Liver (tissue), 8 donors: ENCODE measurements at regions not wholly inside any gene's neighbourhood (a gene's known extent, or its start where the extent isn't known, plus 50 kb on each side); places are given as distances from the start of the nearest gene placed in this dataset.

Experiments used
- DNase-seq: peaks from one replicate; pipeline ENCODE4 v3.0.0-alpha.2; 2017; ENCODE audit warnings: low spot score
- H3K27ac ChIP-seq, 2 donors: one replicate each; pipeline ENCODE4 v1.7.0; 2013; ENCODE audit warnings: inconsistent platforms in 2 of 2, low read length in 2 of 2, control low read depth in 1 of 2, low read depth in 1 of 2, mild to moderate bottlenecking in 1 of 2
- H3K27me3 ChIP-seq, 4 donors: one replicate each; pipeline versions ENCODE4 v1.6.1 to v1.7.0; 2013; ENCODE audit warnings: low read length in 3 of 4, inconsistent platforms in 1 of 4, mild to moderate bottlenecking in 1 of 4, moderate library complexity in 1 of 4; ENCODE audit not compliant: control insufficient read depth in 4 of 4, insufficient read depth in 4 of 4
- H3K36me3 ChIP-seq, 4 donors: one replicate each; pipeline versions ENCODE4 v1.6.1 to v1.7.0; 2013; ENCODE audit warnings: low read length in 3 of 4, mild to moderate bottlenecking in 3 of 4, low read depth in 1 of 4, moderate library complexity in 1 of 4; ENCODE audit not compliant: control insufficient read depth in 4 of 4, insufficient read depth in 3 of 4
- H3K4me1 ChIP-seq, 4 donors: one replicate each; pipeline versions ENCODE4 v1.6.1 to v1.7.0; 2013; ENCODE audit warnings: low read length in 3 of 4, mild to moderate bottlenecking in 3 of 4, moderate library complexity in 1 of 4; ENCODE audit not compliant: control insufficient read depth in 4 of 4, insufficient read depth in 4 of 4
- H3K4me3 ChIP-seq, 3 donors: one replicate each; pipeline versions ENCODE4 v1.6.1 to v1.7.0; 2013; ENCODE audit warnings: low read length in 3 of 3, control low read depth in 1 of 3, low read depth in 1 of 3, mild to moderate bottlenecking in 1 of 3
- H3K9ac ChIP-seq, 2 donors: one replicate each; pipeline ENCODE4 v1.7.0; 2013; ENCODE audit warnings: low read length in 2 of 2, mild to moderate bottlenecking in 2 of 2, moderate library complexity in 2 of 2, control low read depth in 1 of 2, low read depth in 1 of 2
- H3K9me3 ChIP-seq, 4 donors: one replicate each; pipeline versions ENCODE4 v1.6.1 to v1.7.0; 2013; ENCODE audit warnings: low read length in 3 of 4; ENCODE audit not compliant: control insufficient read depth in 4 of 4
- EGR1 ChIP-seq, 2 donors: IDR thresholded peaks; 2 replicates each; pipeline ENCODE4 v1.6.1; 2016 to 2018; ENCODE audit warnings: antibody characterized with exemption in 2 of 2, low read depth in 2 of 2
- FOXA1 ChIP-seq: IDR thresholded peaks from 2 replicates; pipeline ENCODE4 v1.6.1; 2016; ENCODE audit warnings: antibody characterized with exemption
- FOXA2 ChIP-seq: IDR thresholded peaks from 2 replicates; pipeline ENCODE4 v1.6.1; 2016; ENCODE audit warnings: antibody characterized with exemption
- GABPA ChIP-seq, 2 donors: IDR thresholded peaks in 1 of 2; conservative IDR thresholded peaks in 1 of 2; 2 replicates each; pipeline ENCODE4 v1.6.1; 2016; ENCODE audit warnings: antibody characterized with exemption in 2 of 2, mild to moderate bottlenecking in 1 of 2, moderate library complexity in 1 of 2
- HNF4A ChIP-seq, 2 donors: conservative IDR thresholded peaks; 2 replicates each; pipeline ENCODE4 v1.6.1; 2016; ENCODE audit warnings: antibody characterized with exemption in 2 of 2, mild to moderate bottlenecking in 2 of 2
- HNF4G ChIP-seq: IDR thresholded peaks from 2 replicates; pipeline ENCODE4 v1.6.1; 2016; ENCODE audit warnings: antibody characterized with exemption
- JUND ChIP-seq, 2 donors: IDR thresholded peaks; 2 replicates each; pipeline ENCODE4 v1.6.1; 2016; ENCODE audit warnings: antibody characterized with exemption in 2 of 2
- NR2F2 ChIP-seq: IDR thresholded peaks from 2 replicates; pipeline ENCODE4 v1.6.1; 2016; ENCODE audit warnings: antibody characterized with exemption
- RAD21 ChIP-seq, 2 donors: IDR thresholded peaks; 2 replicates each; pipeline ENCODE4 v1.6.1; 2016; ENCODE audit warnings: antibody characterized with exemption in 2 of 2, mild to moderate bottlenecking in 2 of 2
- RXRA ChIP-seq, 2 donors: IDR thresholded peaks; 2 replicates each; pipeline ENCODE4 v1.6.1; 2017 to 2018; ENCODE audit warnings: antibody characterized with exemption in 2 of 2, mild to moderate bottlenecking in 1 of 2
- SP1 ChIP-seq: IDR thresholded peaks from 2 replicates; pipeline ENCODE4 v1.6.1; 2018; ENCODE audit warnings: antibody characterized with exemption, mild to moderate bottlenecking
- TAF1 ChIP-seq: conservative IDR thresholded peaks from 2 replicates; pipeline ENCODE4 v1.6.1; 2016; ENCODE audit warnings: antibody characterized with exemption, mild to moderate bottlenecking
- YY1 ChIP-seq: IDR thresholded peaks from 2 replicates; pipeline ENCODE4 v1.6.1; 2016; ENCODE audit warnings: antibody characterized with exemption, mild to moderate bottlenecking
- WGBS: extraction: QIAGEN DNeasy Blood & Tissue Kit; methylation state at CpG from one replicate; pipeline ENCODE4 v1.1.7; 2013; 5-methylcytosine and 5-hydroxymethylcytosine counted together
- TF ChIP-seq, protein P1 (sequence below): IDR thresholded peaks from 2 replicates; pipeline ENCODE4 v1.6.1; 2016; ENCODE audit warnings: antibody characterized with exemption
- TF ChIP-seq, protein P2 (sequence below): IDR thresholded peaks from 2 replicates; pipeline ENCODE4 v1.6.1; 2016; ENCODE audit warnings: antibody characterized with exemption
- TF ChIP-seq, protein P3 (sequence below): fragments of 150-350 bp; IDR thresholded peaks from 2 replicates; pipeline ENCODE4 v1.5.1; 2017; ENCODE audit warnings: improper control_type of control experiment, low read depth, low read length; ENCODE audit not compliant: missing input control
- TF ChIP-seq, protein P4 (sequence below): IDR thresholded peaks from 2 replicates; pipeline ENCODE4 v1.6.1; 2016; ENCODE audit warnings: antibody characterized with exemption, mild to moderate bottlenecking
- TF ChIP-seq, protein P5 (sequence below): IDR thresholded peaks from 2 replicates; pipeline ENCODE4 v1.6.1; 2016; ENCODE audit warnings: antibody characterized with exemption
- donor health status: healthy.
- donor health status: healthy.
- donor health status: healthy.
- donor health status: healthy.
- donor health status: healthy.

DNA sequence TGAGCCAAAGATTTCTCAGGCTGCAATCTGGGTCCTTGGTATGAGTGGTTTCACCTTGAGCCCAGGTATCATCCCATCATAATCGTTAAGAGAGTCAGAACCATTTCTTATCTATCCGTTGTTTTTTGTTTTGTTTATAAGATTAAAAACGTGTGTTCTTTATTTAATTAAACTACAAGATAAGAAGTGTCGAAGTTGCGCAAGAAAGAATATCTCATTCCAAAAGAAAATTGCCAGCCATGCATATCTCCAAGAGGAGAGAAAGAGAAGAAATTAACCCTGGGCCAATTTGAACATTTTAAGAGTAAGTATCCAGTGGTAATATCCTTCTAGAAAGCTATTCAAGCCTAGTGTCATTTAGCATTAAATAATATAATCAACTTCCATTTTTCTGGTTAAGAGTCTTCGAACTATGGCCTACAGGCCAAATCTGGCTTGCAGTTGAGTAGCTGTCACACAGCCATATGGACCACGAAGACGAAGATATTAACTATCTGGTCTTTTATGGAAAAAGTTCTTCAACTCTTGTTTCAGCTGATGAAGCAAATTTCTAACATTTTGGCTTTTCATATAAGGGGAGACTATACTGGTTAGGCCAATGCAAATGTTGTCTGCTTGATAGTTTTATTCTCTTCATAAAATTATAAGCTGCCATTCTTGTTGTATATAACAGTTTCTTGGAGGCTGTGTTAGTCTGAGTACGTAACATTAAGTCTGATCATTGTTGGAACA, 576.4 kb downstream of the REEP3 start:
- H3K36me3 ChIP-seq, result no peaks in the 10 kb centered on the region
- H3K4me1 ChIP-seq, result peaks cover 0 to 12% (median 6%) of the 10 kb centered on the region in 4 donors
- no peaks in the 10 kb centered on the region for H3K9me3 ChIP-seq
- H3K4me3 ChIP-seq, result no peak overlapping the region
- no peak overlapping the region for H3K27ac ChIP-seq
- H3K27me3 ChIP-seq, result no peaks in the 10 kb centered on the region
- no peak overlapping the region for H3K9ac ChIP-seq
- 83% methylated on average over 9 of the region's 9 CpGs for WGBS
- DNase-seq, result no peak
- TF ChIP-seq, protein P1, sequence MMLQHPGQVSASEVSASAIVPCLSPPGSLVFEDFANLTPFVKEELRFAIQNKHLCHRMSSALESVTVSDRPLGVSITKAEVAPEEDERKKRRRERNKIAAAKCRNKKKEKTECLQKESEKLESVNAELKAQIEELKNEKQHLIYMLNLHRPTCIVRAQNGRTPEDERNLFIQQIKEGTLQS, result no peak
- TF ChIP-seq FOXA1, result no peak
- no peak for TF ChIP-seq RAD21 (IDR thresholded peaks at IDR 0.05)
- TF ChIP-seq GABPA (IDR thresholded peaks at IDR 0.05 in 1 of 2, conservative IDR thresholded peaks at IDR 0.05 in 1 of 2), result no peak
- no peak for TF ChIP-seq RXRA (IDR thresholded peaks at IDR 0.05)
- TF ChIP-seq JUND (IDR thresholded peaks at IDR 0.05), result no peak
- TF ChIP-seq FOXA2, result no peak
- TF ChIP-seq, protein P2, sequence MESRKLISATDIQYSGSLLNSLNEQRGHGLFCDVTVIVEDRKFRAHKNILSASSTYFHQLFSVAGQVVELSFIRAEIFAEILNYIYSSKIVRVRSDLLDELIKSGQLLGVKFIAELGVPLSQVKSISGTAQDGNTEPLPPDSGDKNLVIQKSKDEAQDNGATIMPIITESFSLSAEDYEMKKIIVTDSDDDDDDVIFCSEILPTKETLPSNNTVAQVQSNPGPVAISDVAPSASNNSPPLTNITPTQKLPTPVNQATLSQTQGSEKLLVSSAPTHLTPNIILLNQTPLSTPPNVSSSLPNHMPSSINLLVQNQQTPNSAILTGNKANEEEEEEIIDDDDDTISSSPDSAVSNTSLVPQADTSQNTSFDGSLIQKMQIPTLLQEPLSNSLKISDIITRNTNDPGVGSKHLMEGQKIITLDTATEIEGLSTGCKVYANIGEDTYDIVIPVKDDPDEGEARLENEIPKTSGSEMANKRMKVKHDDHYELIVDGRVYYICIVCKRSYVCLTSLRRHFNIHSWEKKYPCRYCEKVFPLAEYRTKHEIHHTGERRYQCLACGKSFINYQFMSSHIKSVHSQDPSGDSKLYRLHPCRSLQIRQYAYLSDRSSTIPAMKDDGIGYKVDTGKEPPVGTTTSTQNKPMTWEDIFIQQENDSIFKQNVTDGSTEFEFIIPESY, result no peak
- no peak for TF ChIP-seq HNF4G
- TF ChIP-seq, protein P3, sequence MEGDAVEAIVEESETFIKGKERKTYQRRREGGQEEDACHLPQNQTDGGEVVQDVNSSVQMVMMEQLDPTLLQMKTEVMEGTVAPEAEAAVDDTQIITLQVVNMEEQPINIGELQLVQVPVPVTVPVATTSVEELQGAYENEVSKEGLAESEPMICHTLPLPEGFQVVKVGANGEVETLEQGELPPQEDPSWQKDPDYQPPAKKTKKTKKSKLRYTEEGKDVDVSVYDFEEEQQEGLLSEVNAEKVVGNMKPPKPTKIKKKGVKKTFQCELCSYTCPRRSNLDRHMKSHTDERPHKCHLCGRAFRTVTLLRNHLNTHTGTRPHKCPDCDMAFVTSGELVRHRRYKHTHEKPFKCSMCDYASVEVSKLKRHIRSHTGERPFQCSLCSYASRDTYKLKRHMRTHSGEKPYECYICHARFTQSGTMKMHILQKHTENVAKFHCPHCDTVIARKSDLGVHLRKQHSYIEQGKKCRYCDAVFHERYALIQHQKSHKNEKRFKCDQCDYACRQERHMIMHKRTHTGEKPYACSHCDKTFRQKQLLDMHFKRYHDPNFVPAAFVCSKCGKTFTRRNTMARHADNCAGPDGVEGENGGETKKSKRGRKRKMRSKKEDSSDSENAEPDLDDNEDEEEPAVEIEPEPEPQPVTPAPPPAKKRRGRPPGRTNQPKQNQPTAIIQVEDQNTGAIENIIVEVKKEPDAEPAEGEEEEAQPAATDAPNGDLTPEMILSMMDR, result no peak
- TF ChIP-seq, protein P4, sequence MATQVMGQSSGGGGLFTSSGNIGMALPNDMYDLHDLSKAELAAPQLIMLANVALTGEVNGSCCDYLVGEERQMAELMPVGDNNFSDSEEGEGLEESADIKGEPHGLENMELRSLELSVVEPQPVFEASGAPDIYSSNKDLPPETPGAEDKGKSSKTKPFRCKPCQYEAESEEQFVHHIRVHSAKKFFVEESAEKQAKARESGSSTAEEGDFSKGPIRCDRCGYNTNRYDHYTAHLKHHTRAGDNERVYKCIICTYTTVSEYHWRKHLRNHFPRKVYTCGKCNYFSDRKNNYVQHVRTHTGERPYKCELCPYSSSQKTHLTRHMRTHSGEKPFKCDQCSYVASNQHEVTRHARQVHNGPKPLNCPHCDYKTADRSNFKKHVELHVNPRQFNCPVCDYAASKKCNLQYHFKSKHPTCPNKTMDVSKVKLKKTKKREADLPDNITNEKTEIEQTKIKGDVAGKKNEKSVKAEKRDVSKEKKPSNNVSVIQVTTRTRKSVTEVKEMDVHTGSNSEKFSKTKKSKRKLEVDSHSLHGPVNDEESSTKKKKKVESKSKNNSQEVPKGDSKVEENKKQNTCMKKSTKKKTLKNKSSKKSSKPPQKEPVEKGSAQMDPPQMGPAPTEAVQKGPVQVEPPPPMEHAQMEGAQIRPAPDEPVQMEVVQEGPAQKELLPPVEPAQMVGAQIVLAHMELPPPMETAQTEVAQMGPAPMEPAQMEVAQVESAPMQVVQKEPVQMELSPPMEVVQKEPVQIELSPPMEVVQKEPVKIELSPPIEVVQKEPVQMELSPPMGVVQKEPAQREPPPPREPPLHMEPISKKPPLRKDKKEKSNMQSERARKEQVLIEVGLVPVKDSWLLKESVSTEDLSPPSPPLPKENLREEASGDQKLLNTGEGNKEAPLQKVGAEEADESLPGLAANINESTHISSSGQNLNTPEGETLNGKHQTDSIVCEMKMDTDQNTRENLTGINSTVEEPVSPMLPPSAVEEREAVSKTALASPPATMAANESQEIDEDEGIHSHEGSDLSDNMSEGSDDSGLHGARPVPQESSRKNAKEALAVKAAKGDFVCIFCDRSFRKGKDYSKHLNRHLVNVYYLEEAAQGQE, result no peak
- no peak for TF ChIP-seq SP1
- no peak for TF ChIP-seq HNF4A (conservative IDR thresholded peaks at IDR 0.05)
- no peak for TF ChIP-seq NR2F2
- TF ChIP-seq TAF1, result no peak
- TF ChIP-seq, protein P5, sequence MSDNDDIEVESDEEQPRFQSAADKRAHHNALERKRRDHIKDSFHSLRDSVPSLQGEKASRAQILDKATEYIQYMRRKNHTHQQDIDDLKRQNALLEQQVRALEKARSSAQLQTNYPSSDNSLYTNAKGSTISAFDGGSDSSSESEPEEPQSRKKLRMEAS, result no peak
- TF ChIP-seq EGR1 (IDR thresholded peaks at IDR 0.05; ENCODE audit: low read depth in 2 of 2), result no peak
- TF ChIP-seq YY1, result no peak
